WERI-Rb-1 (cell line): ENCODE measurements at regions not wholly inside any gene's neighbourhood (a gene's known extent, or its start where the extent isn't known, plus 50 kb on each side); places are given as distances from the start of the nearest gene placed in this dataset.
"Not testable (repeated sequence)": the region's sequence is repeated elsewhere in the genome, so short reads cannot be mapped to it uniquely, and the experiment has no call there.

Source experiments
- DNase-seq: peaks from one replicate; pipeline ENCODE4 v3.0.0-alpha.2; 2020
- H3K27ac ChIP-seq: fragments of 250-450 bp; sonication (Bioruptor Pico); 2 replicates; pipeline ENCODE4 v1.5.1; 2020; ENCODE audit warnings: mild to moderate bottlenecking, moderate library complexity
- H3K27me3 ChIP-seq: fragments of 250-450 bp; sonication (Bioruptor Pico); 2 replicates; pipeline ENCODE4 v1.5.1; 2021; ENCODE audit warnings: mild to moderate bottlenecking, low read depth, moderate library complexity; ENCODE audit not compliant: insufficient read depth, severe bottlenecking
- H3K36me3 ChIP-seq: fragments of 250-450 bp; sonication (Bioruptor Pico); 2 replicates; pipeline ENCODE4 v1.5.1; 2020; ENCODE audit warnings: mild to moderate bottlenecking, moderate library complexity
- H3K4me3 ChIP-seq: 2 replicates; pipeline ENCODE4 v1.5.1; 2011; ENCODE audit warnings: low read depth, mild to moderate bottlenecking, control low read depth, low read length
- H3K9me3 ChIP-seq: fragments of 250-450 bp; sonication (Bioruptor Pico); 2 replicates; pipeline ENCODE4 v1.5.1; 2021; ENCODE audit warnings: mild to moderate bottlenecking, moderate library complexity; ENCODE audit not compliant: severe bottlenecking
- CTCF ChIP-seq: IDR thresholded peaks from 2 replicates; pipeline ENCODE4 v1.5.1; 2011; ENCODE audit warnings: low read depth, mild to moderate bottlenecking, control low read depth, inconsistent platforms, low read length

GRCh38 chr14:88967299-88967698, 142.8 kb downstream of the TTC8 start:
- H3K36me3 ChIP-seq, result no peaks in the 10 kb centered on the region
- no peaks in the 10 kb centered on the region for H3K9me3 ChIP-seq
- no peak overlapping the region for H3K4me3 ChIP-seq
- TF ChIP-seq CTCF, result no peak
- DNase-seq, result no peak
- no peaks in the 10 kb centered on the region for H3K27me3 ChIP-seq
- no peak overlapping the region for H3K27ac ChIP-seq

- Histone ChIP-seq H3K27me3 (no peaks in the 10 kb centered on the region), H3K36me3 (no peaks in the 10 kb centered on the region), H3K27ac (no peak overlapping the region), H3K4me3 (no peak overlapping the region), H3K9me3 (no peaks in the 10 kb centered on the region)
- no peak for DNase-seq
- no peak for TF ChIP-seq CTCF
Measured at GRCh38 chr14:88975043-88975830, 150.8 kb downstream of the TTC8 start.

- Histone ChIP-seq H3K27me3 (no peaks in the 10 kb centered on the region), H3K36me3 (no peaks in the 10 kb centered on the region), H3K4me3 (no peak overlapping the region), H3K9me3 (no peaks in the 10 kb centered on the region), H3K27ac (no peak overlapping the region)
- no peak for DNase-seq
- TF ChIP-seq CTCF, result no peak
Measured at GRCh38 chr14:88975926-88976325, 151.5 kb downstream of the TTC8 start.

GRCh38 chr14:88980907-88981306, 156.5 kb downstream of the TTC8 start:
- H3K27ac ChIP-seq, DNase-seq, H3K9me3 ChIP-seq, H3K4me3 ChIP-seq, H3K27me3 ChIP-seq, H3K36me3 ChIP-seq: not testable (repeated sequence)

GRCh38 chr14:88981948-88982347, 157.5 kb downstream of the TTC8 start:
- DNase-seq, result no peak

GRCh38 chr14:88983755-88984154, 159.3 kb downstream of the TTC8 start:
- Histone ChIP-seq H3K4me3 (no peak overlapping the region), H3K9me3 (no peaks in the 10 kb centered on the region), H3K36me3 (no peaks in the 10 kb centered on the region), H3K27me3 (no peaks in the 10 kb centered on the region), H3K27ac (no peak overlapping the region)
- no peak for TF ChIP-seq CTCF
- no peak for DNase-seq

More at GRCh38 chr14:88981948-88982347, 157.5 kb downstream of the TTC8 start:
- no peak for TF ChIP-seq CTCF
- H3K4me3 ChIP-seq, result no peak overlapping the region
- H3K36me3 ChIP-seq, result no peaks in the 10 kb centered on the region
- H3K27ac ChIP-seq, result no peak overlapping the region
- no peaks in the 10 kb centered on the region for H3K9me3 ChIP-seq
- H3K27me3 ChIP-seq, result no peaks in the 10 kb centered on the region
